GM12891 (cell line): ENCODE measurements at regions not wholly inside any gene's neighbourhood (a gene's known extent, or its start where the extent isn't known, plus 50 kb on each side); places are given as distances from the start of the nearest gene placed in this dataset.

Source experiments
- DNase-seq: peaks from one replicate; pipeline ENCODE4 v3.0.0; 2011; ENCODE audit warnings: low spot score; ENCODE audit not compliant: insufficient read length
- FAIRE-seq: peaks from 2 replicates; lab custom pipeline; 2011; peaks lifted over from hg19 to GRCh38; lab: Jason Lieb, UNC
- PAX5 ChIP-seq: IDR thresholded peaks from 2 replicates; pipeline ENCODE4 v1.6.1; 2011; ENCODE audit warnings: low read length, moderate library complexity, mild to moderate bottlenecking; ENCODE audit not compliant: insufficient read depth, severe bottlenecking
- POLR2A ChIP-seq: IDR thresholded peaks from 2 replicates; pipeline ENCODE4 v1.6.1; 2011; ENCODE audit warnings: low read depth, low read length, control low read depth
- POLR2AphosphoS5 ChIP-seq: IDR thresholded peaks from 2 replicates; pipeline ENCODE4 v1.6.1; 2011; ENCODE audit warnings: low read depth, low read length, control low read depth
- POU2F2 ChIP-seq: IDR thresholded peaks from 2 replicates; pipeline ENCODE4 v1.6.1; 2011; ENCODE audit warnings: low read depth, mild to moderate bottlenecking, control low read depth, low read length, moderate library complexity
- SPI1 ChIP-seq: IDR thresholded peaks from 2 replicates; pipeline ENCODE4 v1.6.1; 2011; ENCODE audit warnings: low read depth, low read length, control low read depth
- TAF1 ChIP-seq: IDR thresholded peaks from 2 replicates; pipeline ENCODE4 v1.6.1; 2011; ENCODE audit warnings: low read depth, low read length, control low read depth

GRCh38 chr2:19409046-19409445 is 50.6 kb upstream of the OSR1 start:
- no peak for DNase-seq
- TF ChIP-seq POLR2A, result no peak
- no peak for TF ChIP-seq PAX5
- TF ChIP-seq POU2F2, result no peak
- TF ChIP-seq POLR2AphosphoS5, result no peak
- no peak for TF ChIP-seq SPI1
- TF ChIP-seq TAF1, result no peak
- no peak for FAIRE-seq

GRCh38 chr2:19408592-19408991 is 50.2 kb upstream of the OSR1 start:
- no peak for DNase-seq
- TF ChIP-seq SPI1, result no peak
- no peak for TF ChIP-seq POLR2AphosphoS5
- no peak for TF ChIP-seq PAX5
- TF ChIP-seq TAF1, result no peak
- no peak for TF ChIP-seq POLR2A
- TF ChIP-seq POU2F2, result no peak
- FAIRE-seq, result no peak
